Panc1 (cell line): ENCODE measurements at regions not wholly inside any gene's neighbourhood (a gene's known extent, or its start where the extent isn't known, plus 50 kb on each side); places are given as distances from the start of the nearest gene placed in this dataset.

Experiments used
- ATAC-seq: fragments of 200-7000 bp; cut with Tn5 transposase; 2 replicates; pipeline ENCODE4 v1.9.1; 2020; ENCODE audit warnings: mild to moderate bottlenecking, moderate library complexity
- BruUV-seq: library from RNA; stranded (reverse); fragments of 400-500 nt; replicated peaks from 2 replicates; lab custom pipeline; 2021; lab: Mats Ljungman, UMichigan
- CTCF ChIA-PET: fragments of 300-600 bp; sonication (Branson Sonifier 250); formaldehyde crosslinking; loops from one replicate; lab custom pipeline; 2022; ENCODE audit warnings: antibody characterized with exemption; lab: Charles Lee
- POLR2A ChIA-PET: fragments of 300-600 bp; sonication (Branson Sonifier 250); formaldehyde crosslinking; loops from one replicate; lab custom pipeline; 2022; ENCODE audit warnings: antibody characterized with exemption; lab: Charles Lee
- DNase-seq: peaks from one replicate; pipeline ENCODE4 v3.0.0-alpha.2; 2010; ENCODE audit warnings: low read depth, low spot score
- H3K27ac ChIP-seq: 2 replicates; pipeline ENCODE4 v1.5.1; 2011; ENCODE audit warnings: mild to moderate bottlenecking, low read length, inconsistent platforms
- H3K27me3 ChIP-seq: fragments of 200-500 bp; sonication (Bioruptor generic); 2 replicates; pipeline ENCODE4 v1.6.0; 2014; ENCODE audit warnings: low read length, inconsistent platforms; ENCODE audit not compliant: control insufficient read depth, insufficient read depth
- H3K36me3 ChIP-seq: fragments of 200-500 bp; sonication (Bioruptor generic); 2 replicates; pipeline ENCODE4 v1.5.1; 2014; ENCODE audit warnings: inconsistent platforms, mild to moderate bottlenecking, low read length, moderate library complexity; ENCODE audit not compliant: control insufficient read depth, insufficient read depth
- H3K4me1 ChIP-seq: 2 replicates; pipeline ENCODE4 v1.5.1; 2011; ENCODE audit warnings: inconsistent platforms, mild to moderate bottlenecking, low read length, moderate library complexity; ENCODE audit not compliant: control insufficient read depth, insufficient read depth
- H3K4me3 ChIP-seq, 2 experiments: 2 replicates each; pipeline ENCODE4 v1.5.1; 2011 to 2012; ENCODE audit warnings: low read depth in 2 of 2, low read length in 2 of 2, mild to moderate bottlenecking in 2 of 2, inconsistent platforms in 1 of 2, moderate library complexity in 1 of 2
- H3K9me3 ChIP-seq: fragments of 200-500 bp; sonication (Bioruptor generic); 2 replicates; pipeline ENCODE4 v1.5.1; 2014; ENCODE audit warnings: low read depth, mild to moderate bottlenecking, inconsistent platforms, low read length, moderate library complexity; ENCODE audit not compliant: control insufficient read depth, insufficient read depth
- CTCF ChIP-seq: fragments of 450-650 bp; IDR thresholded peaks from 2 replicates; pipeline ENCODE4 v1.5.1; 2017; ENCODE audit warnings: mild to moderate bottlenecking
- POLR2AphosphoS5 ChIP-seq: IDR thresholded peaks from 2 replicates; pipeline ENCODE4 v1.6.1; 2012; ENCODE audit warnings: mild to moderate bottlenecking, low read depth, low read length, moderate library complexity
- REST ChIP-seq, 2 experiments: IDR thresholded peaks; 2 replicates each; pipeline ENCODE4 v1.6.1; 2011 to 2012; ENCODE audit warnings: low read depth in 2 of 2, control low read depth in 1 of 2, low read length in 1 of 2, mild to moderate bottlenecking in 1 of 2, moderate library complexity in 1 of 2; ENCODE audit not compliant: insufficient read depth in 1 of 2
- SIN3A ChIP-seq: IDR thresholded peaks from 2 replicates; pipeline ENCODE4 v1.6.1; 2012; ENCODE audit warnings: low read depth, mild to moderate bottlenecking, low read length, moderate library complexity, borderline replicate concordance; ENCODE audit not compliant: insufficient read depth
- TCF7L2 ChIP-seq: IDR thresholded peaks from 2 replicates; pipeline ENCODE4 v1.6.1; 2011; ENCODE audit warnings: mild to moderate bottlenecking, low read depth, low read length, inconsistent platforms
- in situ Hi-C: cut with HindIII; loops from 2 replicates; pipeline ENCODE4 v1.10.0; 2016; ENCODE audit warnings: low sequenced_read_pairs, low pct_unique_long_range_greater_than_20kb
- intact Hi-C: fragments of 100-400 bp; cut with micrococcal nuclease; formaldehyde crosslinking; loops from one replicate; pipeline ENCODE4 v1.10.0; 2022; ENCODE audit not compliant: unreplicated experiment

GRCh38 chr13:111556496-111556895, 236.1 kb downstream of the TEX29 start:
- ChIA-PET POLR2A (no interaction called here), CTCF (no interaction called here)
- Histone ChIP-seq H3K9me3 (no peaks in the 10 kb centered on the region), H3K4me3 (no peak overlapping the region), H3K27ac (no peak overlapping the region), H3K27me3 (no peaks in the 10 kb centered on the region), H3K36me3 (no peaks in the 10 kb centered on the region), H3K4me1 (no peaks in the 10 kb centered on the region)
- in situ Hi-C loops, result no loop called here
- intact Hi-C loops, result no loop called here
- no TSS peak for BruUV-seq
- TF ChIP-seq SIN3A (no peak), CTCF (no peak), REST (IDR thresholded peaks at IDR 0.05; ENCODE audit: insufficient read depth in 1 of 2, low read depth in 2 of 2, low read length in 1 of 2) (no peak)
- DNase-seq, result no peak
- ATAC-seq, result no peak

DNA sequence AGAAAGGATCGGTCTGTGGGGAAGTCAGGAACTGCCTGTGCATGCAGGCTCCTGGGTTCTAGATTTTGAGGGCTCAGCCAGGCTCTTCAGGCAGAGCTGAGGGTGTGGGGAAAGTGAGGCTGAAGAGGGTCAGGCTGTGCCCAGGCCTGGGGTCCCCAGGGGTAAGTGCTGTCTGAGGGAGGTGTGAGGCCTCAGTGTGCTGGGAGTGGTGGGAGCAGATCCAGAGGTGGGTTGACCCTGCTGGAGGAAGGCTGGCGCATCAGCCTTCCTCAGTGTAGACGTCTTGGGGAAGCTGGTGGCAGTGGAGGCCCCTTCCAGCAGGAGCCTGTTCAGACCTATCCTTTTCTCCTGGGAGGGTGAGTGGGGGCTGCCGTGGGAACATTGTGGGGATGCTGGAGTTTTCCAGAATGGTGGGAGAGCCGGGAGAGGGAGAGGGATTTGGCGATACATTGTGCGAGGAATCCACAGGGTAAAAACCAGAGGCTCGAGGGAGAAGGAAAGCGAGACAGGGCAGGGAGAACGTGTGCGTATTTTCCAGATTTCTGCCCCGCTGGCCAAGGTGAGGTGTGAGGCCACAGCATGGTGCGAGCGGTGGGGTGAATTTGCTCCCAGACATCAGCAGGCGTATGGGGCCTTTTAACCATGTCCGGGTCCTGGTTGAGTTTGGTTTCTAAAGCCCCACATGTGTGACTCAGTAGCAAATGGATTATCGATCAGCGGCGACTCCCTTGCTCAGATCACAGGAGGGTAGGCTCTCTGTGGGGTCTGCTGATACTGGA, 237.7 kb downstream of the TEX29 start:
- intact Hi-C loops, result no loop called here
- DNase-seq, result no peak
- TF ChIP-seq CTCF (no peak), POLR2AphosphoS5 (no peak), TCF7L2 (no peak), SIN3A (no peak), REST (IDR thresholded peaks at IDR 0.05; ENCODE audit: insufficient read depth in 1 of 2, low read depth in 2 of 2, low read length in 1 of 2) (no peak)
- H3K27me3 ChIP-seq, result no peaks in the 10 kb centered on the region
- ChIA-PET POLR2A (no interaction called here), CTCF (no interaction called here)
- no peaks in the 10 kb centered on the region for H3K9me3 ChIP-seq
- in situ Hi-C loops, result no loop called here
- BruUV-seq, result no TSS peak
- H3K36me3 ChIP-seq, result no peaks in the 10 kb centered on the region
- no peak for ATAC-seq
- no peak overlapping the region for H3K27ac ChIP-seq
- no peak overlapping the region for H3K4me3 ChIP-seq
- no peaks in the 10 kb centered on the region for H3K4me1 ChIP-seq
